OCI-LY7 (cell line): ENCODE measurements at regions not wholly inside any gene's neighbourhood (a gene's known extent, or its start where the extent isn't known, plus 50 kb on each side); places are given as distances from the start of the nearest gene placed in this dataset.

Experiments used
- BruUV-seq: library from RNA; stranded (reverse); fragments of 400-500 nt; replicated peaks from 2 replicates; lab custom pipeline; 2021; lab: Mats Ljungman, UMichigan
- CTCF ChIA-PET: fragments of 300-600 bp; sonication (Branson Sonifier 250); formaldehyde crosslinking; loops from one replicate; lab custom pipeline; 2022; ENCODE audit warnings: antibody characterized with exemption; ENCODE audit not compliant: unreplicated experiment; lab: Charles Lee
- POLR2A ChIA-PET: fragments of 300-600 bp; sonication (Branson Sonifier 250); formaldehyde crosslinking; loops from one replicate; lab custom pipeline; 2022; ENCODE audit warnings: antibody characterized with exemption; lab: Charles Lee
- DNase-seq: peaks from one replicate; pipeline ENCODE4 v3.0.0-alpha.2; 2015; ENCODE audit warnings: low spot score
- H2AFZ ChIP-seq: fragments of 200-600 bp; sonication (generic), shearing (Covaris generic); 2 replicates; pipeline ENCODE4 v1.6.1; 2014; ENCODE audit warnings: mild to moderate bottlenecking, antibody characterized with exemption, low read length, moderate library complexity
- H3K27ac ChIP-seq: fragments of 200-600 bp; sonication (generic); 2 replicates; pipeline ENCODE4 v1.5.1; 2014; ENCODE audit warnings: mixed run types, low read depth, mild to moderate bottlenecking, moderate library complexity, low read length, inconsistent platforms; ENCODE audit not compliant: poor library complexity, severe bottlenecking
- H3K36me3 ChIP-seq: fragments of 200-600 bp; sonication (generic); 2 replicates; pipeline ENCODE4 v1.6.1; 2014; ENCODE audit warnings: mild to moderate bottlenecking, antibody characterized with exemption, low read length, moderate library complexity, mixed read lengths; ENCODE audit not compliant: insufficient read depth
- H3K4me1 ChIP-seq: fragments of 200-600 bp; sonication (generic); 2 replicates; pipeline ENCODE4 v1.5.1; 2014; ENCODE audit warnings: mild to moderate bottlenecking, low read length; ENCODE audit not compliant: insufficient read depth, poor library complexity, severe bottlenecking
- H3K4me2 ChIP-seq: fragments of 200-600 bp; sonication (generic); 2 replicates; pipeline ENCODE4 v1.6.1; 2014; ENCODE audit warnings: mild to moderate bottlenecking, low read length
- H3K4me3 ChIP-seq: fragments of 200-600 bp; sonication (generic); 2 replicates; pipeline ENCODE4 v1.5.1; 2014; ENCODE audit warnings: mild to moderate bottlenecking, low read depth, low read length; ENCODE audit not compliant: poor library complexity, severe bottlenecking
- H3K79me2 ChIP-seq: fragments of 200-600 bp; sonication (generic); 2 replicates; pipeline ENCODE4 v1.6.1; 2016; ENCODE audit warnings: low read depth, mild to moderate bottlenecking, low read length, moderate library complexity, mixed read lengths; ENCODE audit not compliant: insufficient read depth
- H3K9me2 ChIP-seq: fragments of 200-600 bp; sonication (generic); 2 replicates; pipeline ENCODE4 v1.6.1; 2016; ENCODE audit warnings: mild to moderate bottlenecking, low read length, mixed read lengths; ENCODE audit not compliant: insufficient read depth
- H3K9me3 ChIP-seq: fragments of 200-600 bp; sonication (generic); 2 replicates; pipeline ENCODE4 v1.6.1; 2014; ENCODE audit warnings: mild to moderate bottlenecking, mixed run types, low read length, mixed read lengths
- H4K20me1 ChIP-seq: fragments of 200-600 bp; sonication (generic); 2 replicates; pipeline ENCODE4 v1.6.1; 2014; ENCODE audit warnings: mild to moderate bottlenecking, antibody characterized with exemption, low read length, moderate library complexity, mixed read lengths; ENCODE audit not compliant: insufficient read depth
- EZH2phosphoT487 ChIP-seq: fragments of 200-600 bp; sonication (generic); IDR thresholded peaks from 2 replicates; pipeline ENCODE4 v1.6.1; 2018; ENCODE audit warnings: low read depth, borderline replicate concordance, mild to moderate bottlenecking, mixed run types, antibody characterized with exemption, low read length, moderate library complexity, mixed read lengths
- intact Hi-C: fragments of 100-400 bp; cut with micrococcal nuclease; formaldehyde crosslinking; loops from one replicate; pipeline ENCODE4 v1.10.0; 2022; ENCODE audit not compliant: unreplicated experiment
- TF ChIP-seq, protein P1 (sequence below): fragments of 200-600 bp; sonication (generic); conservative IDR thresholded peaks from 2 replicates; pipeline ENCODE4 v1.5.1; 2014; ENCODE audit warnings: mild to moderate bottlenecking, antibody characterized with exemption, low read length, moderate library complexity, mixed read lengths

- no peak overlapping the region for H3K4me2 ChIP-seq
- no peaks in the 10 kb centered on the region for H3K4me1 ChIP-seq
- no peaks in the 10 kb centered on the region for H3K79me2 ChIP-seq
- no peaks in the 10 kb centered on the region for H3K36me3 ChIP-seq
- no peak overlapping the region for H3K4me3 ChIP-seq
- POLR2A ChIA-PET: interaction anchor here (0.7 kb wide), 2 partner anchors 242 to 631 kb away, joined by 3 read pairs; no protein-coding TSS in a partner anchor
- no peaks in the 10 kb centered on the region for H3K9me3 ChIP-seq
- H3K9me2 ChIP-seq: no peaks in the 10 kb centered on the region
- BruUV-seq: no TSS peak
- DNase-seq: no peak
- CTCF ChIA-PET: no interaction called here
- H3K27ac ChIP-seq: no peak overlapping the region
- no peaks in the 10 kb centered on the region for H4K20me1 ChIP-seq
- H2AFZ ChIP-seq: no peak overlapping the region
- intact Hi-C loops: no loop called here
- no peak for TF ChIP-seq EZH2phosphoT487
- TF ChIP-seq, protein P1, sequence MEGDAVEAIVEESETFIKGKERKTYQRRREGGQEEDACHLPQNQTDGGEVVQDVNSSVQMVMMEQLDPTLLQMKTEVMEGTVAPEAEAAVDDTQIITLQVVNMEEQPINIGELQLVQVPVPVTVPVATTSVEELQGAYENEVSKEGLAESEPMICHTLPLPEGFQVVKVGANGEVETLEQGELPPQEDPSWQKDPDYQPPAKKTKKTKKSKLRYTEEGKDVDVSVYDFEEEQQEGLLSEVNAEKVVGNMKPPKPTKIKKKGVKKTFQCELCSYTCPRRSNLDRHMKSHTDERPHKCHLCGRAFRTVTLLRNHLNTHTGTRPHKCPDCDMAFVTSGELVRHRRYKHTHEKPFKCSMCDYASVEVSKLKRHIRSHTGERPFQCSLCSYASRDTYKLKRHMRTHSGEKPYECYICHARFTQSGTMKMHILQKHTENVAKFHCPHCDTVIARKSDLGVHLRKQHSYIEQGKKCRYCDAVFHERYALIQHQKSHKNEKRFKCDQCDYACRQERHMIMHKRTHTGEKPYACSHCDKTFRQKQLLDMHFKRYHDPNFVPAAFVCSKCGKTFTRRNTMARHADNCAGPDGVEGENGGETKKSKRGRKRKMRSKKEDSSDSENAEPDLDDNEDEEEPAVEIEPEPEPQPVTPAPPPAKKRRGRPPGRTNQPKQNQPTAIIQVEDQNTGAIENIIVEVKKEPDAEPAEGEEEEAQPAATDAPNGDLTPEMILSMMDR: no peak
Measured at GRCh38 chr10:65133652-65134051, 1612.5 kb downstream of the REEP3 start.

DNA sequence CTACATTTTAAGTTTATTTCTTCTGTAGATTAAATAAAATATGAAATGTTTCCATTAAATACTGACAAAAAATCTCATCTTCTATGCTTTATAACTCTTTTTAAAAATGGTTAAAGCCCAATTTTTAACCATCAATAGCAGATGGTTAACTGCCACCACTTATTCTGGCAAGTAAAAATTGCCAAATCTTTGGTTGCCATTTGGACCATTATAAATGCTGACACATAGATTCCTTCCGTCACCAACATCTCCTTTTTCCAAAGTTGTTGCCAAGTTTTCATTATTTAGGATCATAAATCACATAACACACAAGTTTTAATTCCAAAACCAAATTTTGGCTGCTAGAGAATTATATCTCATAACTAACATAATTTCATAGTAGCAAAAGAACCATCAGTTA lies 1614.3 kb downstream of the REEP3 start:
- no peak for TF ChIP-seq EZH2phosphoT487
- TF ChIP-seq, protein P1: no peak
- no peaks in the 10 kb centered on the region for H3K9me2 ChIP-seq
- no peak overlapping the region for H2AFZ ChIP-seq
- intact Hi-C loops: no loop called here
- ChIA-PET CTCF (no interaction called here), POLR2A (no interaction called here)
- DNase-seq: no peak
- H3K36me3 ChIP-seq: no peaks in the 10 kb centered on the region
- no peak overlapping the region for H3K4me2 ChIP-seq
- no peak overlapping the region for H3K4me3 ChIP-seq
- H4K20me1 ChIP-seq: no peaks in the 10 kb centered on the region
- H3K4me1 ChIP-seq: no peaks in the 10 kb centered on the region
- no peak overlapping the region for H3K27ac ChIP-seq
- H3K9me3 ChIP-seq: no peaks in the 10 kb centered on the region
- no peaks in the 10 kb centered on the region for H3K79me2 ChIP-seq
- no TSS peak for BruUV-seq

DNA sequence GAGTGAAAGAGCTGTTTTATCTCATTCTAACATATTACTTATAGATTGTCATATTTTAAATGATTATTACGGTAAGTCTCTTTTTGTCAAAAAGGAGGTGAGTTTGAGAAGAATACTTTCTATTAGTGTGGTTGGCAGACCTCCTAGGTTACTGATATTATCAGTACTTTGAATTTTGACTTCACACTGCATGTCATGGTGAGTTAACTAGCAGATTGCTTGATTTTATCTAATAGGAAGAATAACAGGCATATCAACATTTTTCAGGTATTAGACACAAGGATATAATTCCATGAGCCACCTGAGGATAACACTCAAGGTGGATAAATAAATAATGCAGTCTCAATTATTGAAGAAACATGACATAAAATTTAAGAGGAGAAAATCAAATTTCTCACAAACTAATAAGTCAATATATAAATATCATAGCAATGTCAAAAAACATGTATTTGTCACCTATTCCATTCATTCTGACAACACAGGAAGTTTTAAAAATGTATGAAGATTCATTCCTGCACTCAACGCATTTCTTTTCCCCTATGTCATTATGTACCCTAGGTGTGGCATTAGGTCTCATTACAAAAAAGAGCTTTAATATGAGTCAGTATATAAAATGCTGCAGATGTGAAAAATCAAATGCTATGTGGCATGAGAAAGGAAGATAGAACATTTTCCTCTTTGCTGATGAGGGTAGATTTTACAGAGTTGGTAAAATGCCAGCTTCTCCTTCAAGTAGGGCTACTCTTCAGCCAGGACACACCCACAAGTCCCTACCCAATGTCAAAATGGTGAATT lies 1621.6 kb downstream of the REEP3 start:
- Histone ChIP-seq H3K4me1 (no peaks in the 10 kb centered on the region), H3K4me2 (no peak overlapping the region), H3K27ac (no peak overlapping the region), H4K20me1 (no peaks in the 10 kb centered on the region), H3K4me3 (no peak overlapping the region), H3K79me2 (no peaks in the 10 kb centered on the region), H3K9me3 (no peaks in the 10 kb centered on the region), H3K9me2 (no peaks in the 10 kb centered on the region), H3K36me3 (no peaks in the 10 kb centered on the region), H2AFZ (no peak overlapping the region)
- BruUV-seq: no TSS peak
- POLR2A ChIA-PET: no interaction called here
- TF ChIP-seq, protein P1: no peak
- no peak for TF ChIP-seq EZH2phosphoT487
- intact Hi-C loops: no loop called here
- no peak for DNase-seq
- CTCF ChIA-PET: no interaction called here
